Activated T-cell treated with anti-CD3 and anti-CD28 coated beads for 24 hours (primary cell): ENCODE measurements at regions not wholly inside any gene's neighbourhood (a gene's known extent, or its start where the extent isn't known, plus 50 kb on each side); places are given as distances from the start of the nearest gene placed in this dataset.

Experiments
- DNase-seq: peaks from one replicate; pipeline ENCODE4 v3.0.0-alpha.2; 2020; ENCODE audit warnings: low read depth

GRCh38 chr2:40507432-40507831, 55.5 kb upstream of the SLC8A1 start:
- no peak for DNase-seq

- DNase-seq = no peak
These were observed 58.4 kb upstream of the SLC8A1 start for GRCh38 chr2:40510304-40510703.

GRCh38 chr2:40511661-40512213, 59.8 kb upstream of the SLC8A1 start:
- no peak for DNase-seq

- DNase-seq = no peak
These were observed 60.4 kb upstream of the SLC8A1 start for GRCh38 chr2:40512256-40512655.

- no peak for DNase-seq
These were observed 61.3 kb upstream of the SLC8A1 start for GRCh38 chr2:40513201-40513600.

- DNase-seq = no peak
These were observed 64.7 kb upstream of the SLC8A1 start for GRCh38 chr2:40516604-40517003.

- DNase-seq = no peak
These were observed 76.7 kb upstream of the SLC8A1 start for GRCh38 chr2:40528564-40528963.

GRCh38 chr2:40531359-40531758, 79.5 kb upstream of the SLC8A1 start:
- no peak for DNase-seq

- DNase-seq = no peak
These were observed 82.6 kb upstream of the SLC8A1 start for GRCh38 chr2:40534528-40534927.

GRCh38 chr2:40535972-40536371, 84.1 kb upstream of the SLC8A1 start:
- DNase-seq = no peak

- no peak for DNase-seq
These were observed 88.1 kb upstream of the SLC8A1 start for GRCh38 chr2:40540026-40540425.

GRCh38 chr2:40543381-40543780, 91.5 kb upstream of the SLC8A1 start:
- DNase-seq = no peak

GRCh38 chr2:40544072-40544471, 92.2 kb upstream of the SLC8A1 start:
- no peak for DNase-seq

GRCh38 chr2:40545645-40546044, 93.8 kb upstream of the SLC8A1 start:
- no peak for DNase-seq

GRCh38 chr2:40546439-40547191, 94.7 kb upstream of the SLC8A1 start:
- DNase-seq = no peak

GRCh38 chr2:40548521-40548920, 96.6 kb upstream of the SLC8A1 start:
- no peak for DNase-seq

GRCh38 chr2:40550085-40550484, 98.2 kb upstream of the SLC8A1 start:
- no peak for DNase-seq

- DNase-seq = no peak
These were observed 99.2 kb upstream of the SLC8A1 start for GRCh38 chr2:40551081-40551480.

GRCh38 chr2:40554665-40555294, 102.9 kb upstream of the SLC8A1 start:
- peak; percentile 8 for DNase-seq

GRCh38 chr2:40556293-40556692, 104.4 kb upstream of the SLC8A1 start:
- no peak for DNase-seq

GRCh38 chr2:40556739-40557138, 104.8 kb upstream of the SLC8A1 start:
- no peak for DNase-seq

- no peak for DNase-seq
These were observed 106.9 kb upstream of the SLC8A1 start for GRCh38 chr2:40558761-40559160.

GRCh38 chr2:40559175-40559574, 107.3 kb upstream of the SLC8A1 start:
- DNase-seq = no peak

- DNase-seq = no peak
These were observed 112.3 kb upstream of the SLC8A1 start for GRCh38 chr2:40564184-40564583.
